AG04449 (cell line): ENCODE measurements at regions not wholly inside any gene's neighbourhood (a gene's known extent, or its start where the extent isn't known, plus 50 kb on each side); places are given as distances from the start of the nearest gene placed in this dataset.

ENCODE experiments used
- CTCF ChIA-PET: fragments of 350-600 bp; formaldehyde crosslinking; extraction: SDS; loops from one replicate; lab custom pipeline; 2021; ENCODE audit warnings: antibody characterized with exemption; lab: Yijun Ruan, JAX
- POLR2A ChIA-PET: fragments of 400-600, 350-600 bp; formaldehyde crosslinking; extraction: SDS; loops from one replicate; lab custom pipeline; 2020; ENCODE audit warnings: antibody characterized with exemption, inconsistent platforms; lab: Yijun Ruan, JAX
- DNase-seq: peaks from one replicate; pipeline ENCODE4 v3.0.0-alpha.2; 2010; ENCODE audit warnings: low read depth, low spot score
- H3K4me3 ChIP-seq: 2 replicates; pipeline ENCODE4 v1.5.1; 2011; ENCODE audit warnings: low read depth, mild to moderate bottlenecking, control low read depth, low read length
- TF ChIP-seq, protein P1 (sequence below): IDR thresholded peaks from one replicate; pipeline ENCODE4 v1.5.1; 2011; ENCODE audit warnings: mild to moderate bottlenecking, moderate library complexity, low read length, control low read depth, inconsistent platforms; ENCODE audit not compliant: insufficient read depth; ENCODE audit errors: missing control alignments

GRCh38 chr5:142465476-142465875 lies 140.7 kb upstream of the SPRY4 start:
- CTCF ChIA-PET = no interaction called here
- POLR2A ChIA-PET = no interaction called here
- H3K4me3 ChIP-seq = no peak overlapping the region
- TF ChIP-seq, protein P1, sequence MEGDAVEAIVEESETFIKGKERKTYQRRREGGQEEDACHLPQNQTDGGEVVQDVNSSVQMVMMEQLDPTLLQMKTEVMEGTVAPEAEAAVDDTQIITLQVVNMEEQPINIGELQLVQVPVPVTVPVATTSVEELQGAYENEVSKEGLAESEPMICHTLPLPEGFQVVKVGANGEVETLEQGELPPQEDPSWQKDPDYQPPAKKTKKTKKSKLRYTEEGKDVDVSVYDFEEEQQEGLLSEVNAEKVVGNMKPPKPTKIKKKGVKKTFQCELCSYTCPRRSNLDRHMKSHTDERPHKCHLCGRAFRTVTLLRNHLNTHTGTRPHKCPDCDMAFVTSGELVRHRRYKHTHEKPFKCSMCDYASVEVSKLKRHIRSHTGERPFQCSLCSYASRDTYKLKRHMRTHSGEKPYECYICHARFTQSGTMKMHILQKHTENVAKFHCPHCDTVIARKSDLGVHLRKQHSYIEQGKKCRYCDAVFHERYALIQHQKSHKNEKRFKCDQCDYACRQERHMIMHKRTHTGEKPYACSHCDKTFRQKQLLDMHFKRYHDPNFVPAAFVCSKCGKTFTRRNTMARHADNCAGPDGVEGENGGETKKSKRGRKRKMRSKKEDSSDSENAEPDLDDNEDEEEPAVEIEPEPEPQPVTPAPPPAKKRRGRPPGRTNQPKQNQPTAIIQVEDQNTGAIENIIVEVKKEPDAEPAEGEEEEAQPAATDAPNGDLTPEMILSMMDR = no peak
- no peak for DNase-seq

DNA sequence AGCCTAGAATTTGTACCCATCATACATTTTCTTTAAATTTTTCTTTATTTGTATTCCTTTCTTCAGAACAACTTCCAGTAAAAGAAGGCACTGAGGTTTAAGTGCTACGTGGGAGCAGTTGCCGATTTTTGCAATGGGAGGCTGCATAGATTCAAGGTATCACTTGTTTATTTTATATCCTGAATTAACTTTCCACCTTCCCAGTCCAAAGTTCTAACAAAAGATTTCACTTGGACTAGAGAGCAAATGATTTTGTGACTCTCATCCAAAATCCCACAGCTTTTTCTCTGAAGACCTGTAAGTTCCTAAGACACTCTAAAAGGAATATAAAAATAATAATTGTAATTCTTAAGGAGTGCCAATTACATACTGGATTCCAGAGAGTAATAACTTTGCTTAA lies 139.1 kb upstream of the SPRY4 start:
- TF ChIP-seq, protein P1 = no peak
- no peak overlapping the region for H3K4me3 ChIP-seq
- DNase-seq = no peak
- POLR2A ChIA-PET = no interaction called here
- CTCF ChIA-PET = no interaction called here

DNA sequence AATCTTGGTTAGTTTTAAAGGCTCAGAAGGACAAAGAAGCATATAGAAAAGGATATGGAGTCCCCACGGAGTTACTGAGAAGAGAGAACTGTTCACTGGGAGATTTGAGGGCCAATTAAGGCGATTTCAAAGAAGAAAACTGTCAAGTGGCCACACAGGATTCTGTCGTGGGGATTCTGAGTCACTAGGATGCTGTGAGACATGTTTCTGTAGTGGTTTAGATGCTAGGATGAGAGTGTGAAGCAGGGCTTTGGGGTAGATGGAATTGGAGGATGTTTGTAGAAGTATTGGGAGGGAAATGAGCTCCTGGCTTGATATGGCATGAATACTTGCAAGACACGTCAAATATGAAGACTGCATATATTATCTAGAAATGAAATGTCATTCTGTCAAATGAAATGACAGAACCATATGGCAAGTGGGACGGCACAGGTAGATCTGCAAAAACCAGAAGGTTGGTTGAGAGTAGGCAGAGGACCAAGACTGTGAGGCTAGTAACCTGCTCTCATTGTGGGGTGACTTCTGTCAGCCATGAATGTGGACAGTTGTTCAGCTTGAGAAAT lies 136.3 kb upstream of the SPRY4 start:
- no peak overlapping the region for H3K4me3 ChIP-seq
- TF ChIP-seq, protein P1 = no peak
- POLR2A ChIA-PET = no interaction called here
- CTCF ChIA-PET = interaction anchor here (0.8 kb wide), 1 partner anchor 9 kb away, joined by 4 read pairs; no protein-coding TSS in a partner anchor
- DNase-seq = no peak

DNA sequence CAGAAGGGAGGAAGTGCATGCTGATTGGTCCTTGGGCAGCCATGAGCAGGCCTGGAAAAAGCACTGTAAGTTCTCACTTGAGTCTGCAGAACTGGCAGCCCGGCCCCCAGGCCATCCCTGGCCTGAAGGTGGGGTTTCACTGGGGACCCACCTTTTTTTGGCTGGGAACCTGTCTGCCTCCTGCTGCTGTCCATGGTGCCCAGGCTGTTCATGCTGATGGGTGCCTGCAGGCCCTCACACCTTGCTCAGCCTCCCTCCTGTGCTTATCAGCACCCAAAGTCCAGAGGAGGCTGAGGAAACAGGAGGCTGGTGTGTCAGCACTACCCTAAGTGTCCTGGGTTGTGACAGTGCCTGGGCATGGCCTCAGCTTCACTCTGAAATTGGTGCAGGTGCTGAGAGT lies 134.4 kb upstream of the SPRY4 start:
- no peak for DNase-seq
- CTCF ChIA-PET = no interaction called here
- POLR2A ChIA-PET = no interaction called here

DNA sequence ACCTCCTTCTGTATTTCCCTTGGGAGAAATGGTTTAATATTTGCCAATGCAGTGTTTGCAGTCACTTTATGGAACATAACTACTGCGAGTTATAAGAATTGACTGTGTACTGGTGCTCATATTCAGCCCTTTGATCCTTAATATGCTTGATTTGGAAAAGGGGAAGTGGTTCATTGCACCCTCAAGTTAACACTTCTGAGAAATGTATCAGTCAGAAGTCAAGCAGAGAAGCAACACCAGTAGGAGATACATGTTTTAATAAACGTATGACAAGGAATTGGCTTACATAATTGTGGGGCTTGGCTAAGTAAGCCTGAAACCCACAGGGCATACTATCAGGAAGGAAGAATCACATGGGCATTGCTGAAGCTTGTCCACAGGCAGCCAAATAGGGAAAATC lies 131.0 kb upstream of the SPRY4 start:
- DNase-seq = no peak
- CTCF ChIA-PET = no interaction called here
- TF ChIP-seq, protein P1 = no peak
- no peak overlapping the region for H3K4me3 ChIP-seq
- POLR2A ChIA-PET = no interaction called here

More for the DNA sequence above, 134.4 kb upstream of the SPRY4 start:
- no peak overlapping the region for H3K4me3 ChIP-seq
- TF ChIP-seq, protein P1 = no peak

GRCh38 chr5:142453932-142454331 lies 129.1 kb upstream of the SPRY4 start:
- TF ChIP-seq, protein P1 = no peak
- DNase-seq = no peak
- POLR2A ChIA-PET = no interaction called here
- H3K4me3 ChIP-seq = no peak overlapping the region
- CTCF ChIA-PET = no interaction called here
